DND-41 (cell line): ENCODE measurements at regions not wholly inside any gene's neighbourhood (a gene's known extent, or its start where the extent isn't known, plus 50 kb on each side); places are given as distances from the start of the nearest gene placed in this dataset.

Source experiments
- CTCF ChIP-seq: IDR thresholded peaks from 2 replicates; pipeline ENCODE4 v1.5.1; 2012; ENCODE audit warnings: borderline replicate concordance, low read length, moderate library complexity, mild to moderate bottlenecking; ENCODE audit not compliant: poor library complexity, severe bottlenecking; ENCODE audit errors: extremely low read depth
- EZH2 ChIP-seq: IDR thresholded peaks from 3 replicates; pipeline ENCODE4 v1.6.1; 2012; ENCODE audit warnings: borderline replicate concordance, low read depth, mild to moderate bottlenecking, moderate library complexity, low read length, inconsistent platforms; ENCODE audit not compliant: severe bottlenecking

GRCh38 chr9:135326633-135327152 is 152.9 kb upstream of the PPP1R26 start:
- TF ChIP-seq CTCF (no peak), EZH2 (no peak)
